ENCODE measurements at regions not wholly inside any gene's neighbourhood (a gene's known extent, or its start where the extent isn't known, plus 50 kb on each side); places are given as distances from the start of the nearest gene placed in this dataset.

GRCh38 chr15:36429707-36430106, 149.7 kb upstream of the CDIN1 start:
- H3K4me3 ChIP-seq (ENCODE audit: low read length), result no peak overlapping the region
- TF ChIP-seq CTCF (conservative IDR thresholded peaks at IDR 0.05; ENCODE audit: low read depth, low read length), result no peak
- no peak for DNase-seq (ENCODE audit: low read depth)

GRCh38 chr15:36430280-36430679, 149.1 kb upstream of the CDIN1 start:
- no peak for TF ChIP-seq CTCF (conservative IDR thresholded peaks at IDR 0.05; ENCODE audit: low read depth, low read length)
- no peak overlapping the region for H3K4me3 ChIP-seq (ENCODE audit: low read length)
- DNase-seq (ENCODE audit: low read depth), result no peak

- DNase-seq (ENCODE audit: low read depth), result no peak
- no peak overlapping the region for H3K4me3 ChIP-seq (ENCODE audit: low read length)
- no peak for TF ChIP-seq CTCF (conservative IDR thresholded peaks at IDR 0.05; ENCODE audit: low read depth, low read length)
Measured at GRCh38 chr15:36430726-36431265, 148.6 kb upstream of the CDIN1 start.

GRCh38 chr15:36432161-36432560, 147.3 kb upstream of the CDIN1 start:
- no peak for DNase-seq (ENCODE audit: low read depth)
- no peak overlapping the region for H3K4me3 ChIP-seq (ENCODE audit: low read length)
- TF ChIP-seq CTCF (conservative IDR thresholded peaks at IDR 0.05; ENCODE audit: low read depth, low read length), result no peak

- TF ChIP-seq CTCF (conservative IDR thresholded peaks at IDR 0.05; ENCODE audit: low read depth, low read length), result no peak
- no peak for DNase-seq (ENCODE audit: low read depth)
- no peak overlapping the region for H3K4me3 ChIP-seq (ENCODE audit: low read length)
Measured at GRCh38 chr15:36434177-36434576, 145.2 kb upstream of the CDIN1 start.

- DNase-seq (ENCODE audit: low read depth), result no peak
- no peak for TF ChIP-seq CTCF (conservative IDR thresholded peaks at IDR 0.05; ENCODE audit: low read depth, low read length)
- no peak overlapping the region for H3K4me3 ChIP-seq (ENCODE audit: low read length)
Measured at GRCh38 chr15:36438499-36438898, 140.9 kb upstream of the CDIN1 start.

GRCh38 chr15:36447373-36447772, 132.1 kb upstream of the CDIN1 start:
- TF ChIP-seq CTCF (conservative IDR thresholded peaks at IDR 0.05; ENCODE audit: low read depth, low read length), result no peak
- no peak for DNase-seq (ENCODE audit: low read depth)

More at GRCh38 chr15:36447373-36447772, 132.1 kb upstream of the CDIN1 start:
- no peak overlapping the region for H3K4me3 ChIP-seq (ENCODE audit: low read length)

All from retinal pigment epithelial cell (primary cell).